Left lobe of liver (tissue), 2 donors: ENCODE measurements at regions not wholly inside any gene's neighbourhood (a gene's known extent, or its start where the extent isn't known, plus 50 kb on each side); places are given as distances from the start of the nearest gene placed in this dataset.
"Not testable (repeated sequence)": the region's sequence is repeated elsewhere in the genome, so short reads cannot be mapped to it uniquely, and the experiment has no call there.

ENCODE experiments used
- ATAC-seq: fragments of 200-7000 bp; cut with Tn5 transposase; one replicate; pipeline ENCODE4 v1.9.1; 2020; ENCODE audit warnings: mild to moderate bottlenecking, moderate library complexity
- DNase-seq: peaks from one replicate; pipeline ENCODE4 v3.0.0-alpha.2; 2020; ENCODE audit warnings: low spot score
- donor health status: DM: no; HTN: no; CAD: no; lungs with moderate emphysema.
- donor health status: DM: no; HTN: yes; CAD: no.

DNA sequence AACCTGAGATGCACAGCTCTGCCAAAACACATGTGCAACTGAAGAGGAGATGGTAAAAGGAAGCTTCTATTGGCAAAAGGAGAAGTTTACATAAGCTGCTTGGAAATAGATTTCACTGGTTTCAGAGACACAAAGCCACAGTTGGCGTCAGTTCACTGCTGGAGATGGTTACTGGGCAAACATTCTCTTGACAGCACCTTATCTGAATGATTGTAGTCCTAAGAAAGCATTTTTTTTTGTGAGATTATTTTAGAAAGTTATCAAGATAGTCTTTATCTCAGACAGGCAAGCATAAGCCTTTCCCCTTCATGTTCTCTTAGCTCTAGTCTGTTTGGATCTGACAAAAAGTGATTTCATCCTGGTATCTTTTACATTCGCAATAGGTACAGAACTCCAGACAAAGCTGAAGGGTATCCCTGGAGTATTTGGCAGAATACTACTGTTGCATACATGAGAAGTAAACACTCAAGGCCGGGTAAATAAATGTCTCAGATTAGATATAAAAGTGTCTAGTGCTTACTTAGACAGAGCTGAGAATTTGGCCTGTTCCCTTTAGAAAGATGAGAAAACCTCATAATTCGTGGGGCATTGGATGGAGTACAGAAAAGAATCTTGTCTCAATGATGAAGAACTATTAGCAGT lies 1668.0 kb upstream of the NUDT12 start:
- ATAC-seq = no peak
- no peak for DNase-seq

DNA sequence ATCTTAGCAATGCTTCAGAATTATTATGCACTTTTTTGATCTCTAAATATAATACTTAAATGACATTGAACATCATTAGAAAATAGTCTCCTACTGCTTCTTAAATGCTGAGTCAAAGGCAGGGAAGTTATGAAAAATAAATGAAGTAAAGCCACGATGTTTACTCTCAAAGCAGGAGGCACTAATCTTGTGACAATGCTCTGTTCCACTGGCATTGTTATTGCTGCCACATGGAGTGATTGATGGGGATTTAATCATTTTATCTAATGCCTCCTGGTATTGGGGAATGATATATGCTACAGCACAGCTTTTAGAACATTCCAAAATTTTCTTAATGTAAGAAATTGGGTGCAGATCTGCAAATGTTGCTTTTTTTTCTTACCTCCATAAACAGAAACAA lies 1655.4 kb upstream of the NUDT12 start:
- ATAC-seq = no peak
- no peak for DNase-seq

- no peak for DNase-seq
- no peak for ATAC-seq
Measured at GRCh38 chr5:105213078-105213477, 1650.5 kb upstream of the NUDT12 start.

DNA sequence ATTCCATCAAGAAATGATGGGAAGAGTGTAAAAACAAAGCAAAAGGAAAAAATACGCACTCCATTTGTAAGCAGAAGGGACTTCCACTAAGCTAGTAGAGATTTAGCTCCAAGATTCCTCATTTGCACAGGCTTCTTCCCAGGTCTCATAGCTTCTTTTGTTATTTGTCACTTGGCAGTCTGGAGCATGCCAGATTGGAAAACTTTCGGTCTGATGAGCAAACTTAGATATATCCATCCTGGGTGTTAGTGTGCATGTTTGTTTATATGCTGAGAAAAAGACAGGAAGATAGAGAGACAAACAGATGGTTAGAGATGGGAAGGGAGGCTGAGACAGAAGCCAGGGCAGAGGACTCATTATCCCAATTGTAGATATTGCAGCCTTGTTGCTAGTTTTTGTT lies 1644.5 kb upstream of the NUDT12 start:
- no peak for ATAC-seq

DNA sequence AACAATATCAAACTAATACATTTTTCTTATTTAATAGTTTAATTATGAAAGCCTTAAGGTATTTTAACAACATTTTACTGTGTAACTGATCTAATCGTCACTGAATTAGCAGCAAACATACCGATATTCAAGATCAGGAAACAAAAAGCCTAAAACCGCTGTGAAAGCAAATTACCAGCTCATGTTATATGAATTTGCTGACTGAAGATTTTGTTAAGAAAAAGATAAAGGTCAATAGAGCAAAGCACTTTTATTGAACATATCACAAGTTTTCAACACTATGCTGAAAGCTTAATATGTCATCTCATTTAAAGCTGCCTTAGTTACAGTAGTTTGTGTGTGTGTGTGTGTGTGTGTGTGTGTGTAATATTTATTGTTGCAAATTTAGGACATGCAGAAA lies 1634.9 kb upstream of the NUDT12 start:
- ATAC-seq = no peak
- DNase-seq = no peak

More for the DNA sequence above, 1644.5 kb upstream of the NUDT12 start:
- no peak for DNase-seq

DNA sequence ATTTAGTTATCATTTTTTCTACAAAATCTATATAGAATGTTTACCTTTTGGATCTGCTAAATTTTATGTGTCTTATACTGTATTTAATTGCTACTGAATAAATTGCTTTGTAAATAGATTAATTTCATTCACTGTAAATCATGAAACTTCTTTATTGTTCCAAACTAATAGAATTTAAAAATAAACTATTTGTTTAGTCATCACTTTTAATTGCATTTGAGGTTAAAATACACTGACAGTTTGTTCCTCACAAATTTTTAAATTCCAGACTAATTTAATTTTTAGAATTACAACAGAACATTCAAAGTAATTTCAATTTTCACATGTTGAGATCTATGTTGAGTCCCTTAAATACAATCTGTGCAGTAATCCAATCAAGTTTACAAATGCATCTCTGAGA lies 1633.2 kb upstream of the NUDT12 start:
- DNase-seq (no peak), ATAC-seq (no peak)

- DNase-seq = no peak
- no peak for ATAC-seq
Measured at GRCh38 chr5:105172918-105173317, 1610.3 kb upstream of the NUDT12 start.

DNA sequence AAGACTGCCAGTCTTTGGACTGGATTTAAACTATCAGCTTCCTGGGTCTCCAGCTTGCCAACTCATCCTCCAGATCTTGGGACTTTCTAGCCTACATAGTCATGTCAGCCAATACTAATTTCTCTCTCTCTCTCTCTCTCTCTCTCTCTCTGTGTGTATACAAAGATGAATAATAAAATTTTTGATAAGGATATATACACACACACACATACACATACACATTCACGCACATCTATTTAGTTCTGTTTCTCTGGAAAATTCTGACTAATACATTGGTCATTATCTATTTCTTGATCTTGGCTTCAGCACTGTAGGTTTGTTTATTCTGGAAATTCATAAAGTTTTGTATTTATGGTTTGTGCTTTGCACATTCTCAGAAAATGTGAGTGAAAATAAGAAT lies 1606.2 kb upstream of the NUDT12 start:
- no peak for DNase-seq
- ATAC-seq = no peak

DNA sequence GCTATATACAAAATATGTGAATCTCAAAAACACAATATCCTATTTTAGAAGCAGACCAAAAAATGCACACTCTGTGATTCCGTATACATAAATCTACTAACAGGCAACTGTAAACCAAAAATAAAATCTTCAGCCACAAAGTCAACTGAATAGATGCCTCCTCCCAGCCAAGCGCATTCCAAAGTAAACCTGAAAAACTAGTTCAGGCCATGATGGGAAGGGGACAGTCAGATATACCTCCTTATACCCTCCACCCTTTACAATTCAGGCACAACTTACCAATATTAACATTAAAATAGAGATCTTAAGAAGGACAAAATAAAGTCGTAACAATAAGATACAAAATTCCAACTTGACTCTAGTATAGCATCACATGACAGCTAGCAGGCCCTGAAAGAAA lies 1604.5 kb upstream of the NUDT12 start:
- no peak for ATAC-seq
- DNase-seq = no peak

DNA sequence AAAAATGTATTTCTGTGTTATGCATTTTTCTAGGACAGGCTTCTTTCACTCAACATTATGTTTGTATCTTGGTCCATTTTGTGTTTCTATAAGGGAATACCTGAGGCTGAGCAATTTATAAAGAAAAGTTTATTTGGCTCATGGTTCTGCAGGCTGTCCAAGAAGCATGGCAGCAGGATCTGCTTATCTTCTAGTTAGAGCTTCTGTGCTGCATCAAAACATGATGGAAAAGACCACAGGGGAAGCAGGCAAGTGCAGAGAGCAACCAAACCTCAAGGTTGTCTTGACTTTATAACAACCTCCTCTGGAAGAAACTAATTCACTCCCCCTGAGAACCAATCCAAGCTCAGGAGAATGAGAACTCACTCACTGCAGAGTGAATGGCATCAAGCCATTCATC lies 1601.0 kb upstream of the NUDT12 start:
- ATAC-seq (no peak), DNase-seq (no peak)

- DNase-seq, ATAC-seq: not testable (repeated sequence)
Measured at GRCh38 chr5:105162557-105162956, 1600.0 kb upstream of the NUDT12 start.

- DNase-seq (no peak), ATAC-seq (no peak)
Measured at GRCh38 chr5:105158526-105158925, 1595.9 kb upstream of the NUDT12 start.

- no peak for DNase-seq
- no peak for ATAC-seq
Measured at GRCh38 chr5:105150323-105150722, 1587.7 kb upstream of the NUDT12 start.

DNA sequence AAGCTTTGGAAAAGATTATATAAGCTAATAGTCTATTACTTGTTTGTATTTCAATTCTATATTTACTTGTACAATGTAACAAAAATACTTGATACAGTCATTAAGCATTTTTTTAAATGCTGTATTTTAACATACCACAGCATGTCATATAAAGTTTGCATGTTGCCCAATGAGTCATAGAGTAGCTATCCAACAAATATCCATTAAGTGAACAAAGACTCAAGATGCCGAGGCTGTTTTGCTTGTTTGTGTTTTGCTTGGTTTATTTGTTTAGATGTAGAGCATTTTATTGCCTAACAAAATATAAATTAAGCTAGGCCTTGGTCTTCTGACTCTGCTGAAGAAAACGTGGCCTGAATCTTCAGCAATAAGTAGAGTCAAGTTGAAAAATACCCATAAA lies 1584.3 kb upstream of the NUDT12 start:
- ATAC-seq (no peak), DNase-seq (no peak)

DNA sequence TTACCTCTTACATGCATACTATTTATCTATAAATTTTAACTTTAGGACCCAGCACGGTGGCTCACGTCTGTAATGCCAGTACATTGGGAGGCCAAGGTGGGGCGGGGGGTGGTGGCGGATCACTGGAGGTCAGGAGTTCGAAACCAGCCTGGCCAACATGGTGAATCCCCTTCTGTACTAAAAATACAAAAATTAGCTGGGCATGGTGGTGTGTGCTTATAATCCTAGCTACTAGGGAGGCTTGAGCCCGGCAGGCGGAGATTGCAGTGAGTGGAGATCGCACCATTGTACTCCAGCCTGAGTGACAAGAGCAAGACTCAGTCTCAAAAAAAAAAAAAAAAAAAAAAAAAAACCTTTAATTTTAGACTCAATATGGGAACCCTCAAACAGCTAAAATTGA lies 1582.6 kb upstream of the NUDT12 start:
- ATAC-seq (no peak), DNase-seq (no peak)

- no peak for DNase-seq
- peak; percentile 61 for ATAC-seq
Measured at GRCh38 chr5:105134328-105134727, 1571.7 kb upstream of the NUDT12 start.

DNA sequence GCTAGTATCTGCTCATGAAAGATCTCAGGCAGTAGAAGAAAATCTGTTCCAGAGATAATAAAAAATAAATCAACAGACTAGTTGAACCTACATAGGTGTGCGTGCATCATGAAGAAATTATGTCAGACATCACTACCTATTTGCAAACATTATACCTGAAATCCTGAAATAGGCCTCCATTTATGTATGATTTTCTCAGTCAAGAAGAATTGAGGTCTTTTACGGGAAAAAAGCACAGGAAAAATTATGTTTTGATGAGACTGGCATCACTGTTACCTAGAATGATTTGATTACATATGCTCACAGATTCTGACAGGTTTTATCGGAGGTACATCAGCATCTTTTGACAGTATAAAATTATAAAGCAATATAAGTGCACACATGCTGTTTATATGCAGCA lies 1570.5 kb upstream of the NUDT12 start:
- DNase-seq (no peak), ATAC-seq (no peak)

DNA sequence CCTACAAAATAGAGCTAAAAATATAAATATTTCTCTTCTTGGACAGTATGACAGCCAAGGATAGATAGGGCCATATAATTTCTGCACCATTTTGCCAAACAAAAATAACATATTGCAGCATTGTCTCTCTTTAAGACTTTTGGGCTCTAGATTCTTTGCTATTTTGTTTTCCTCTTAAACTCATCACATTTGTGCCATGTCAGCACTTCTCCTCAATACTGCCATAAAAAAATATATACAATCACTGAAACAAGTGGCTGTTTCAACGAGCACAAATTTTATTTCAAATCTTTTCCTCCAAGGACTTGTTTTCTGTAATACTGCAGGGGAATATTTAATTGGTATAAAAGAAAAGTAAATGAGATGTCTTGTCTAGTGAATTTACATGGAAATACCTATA lies 1570.0 kb upstream of the NUDT12 start:
- no peak for DNase-seq
- ATAC-seq = no peak

- DNase-seq = no peak
- no peak for ATAC-seq
Measured at GRCh38 chr5:105131045-105131444, 1568.5 kb upstream of the NUDT12 start.

DNA sequence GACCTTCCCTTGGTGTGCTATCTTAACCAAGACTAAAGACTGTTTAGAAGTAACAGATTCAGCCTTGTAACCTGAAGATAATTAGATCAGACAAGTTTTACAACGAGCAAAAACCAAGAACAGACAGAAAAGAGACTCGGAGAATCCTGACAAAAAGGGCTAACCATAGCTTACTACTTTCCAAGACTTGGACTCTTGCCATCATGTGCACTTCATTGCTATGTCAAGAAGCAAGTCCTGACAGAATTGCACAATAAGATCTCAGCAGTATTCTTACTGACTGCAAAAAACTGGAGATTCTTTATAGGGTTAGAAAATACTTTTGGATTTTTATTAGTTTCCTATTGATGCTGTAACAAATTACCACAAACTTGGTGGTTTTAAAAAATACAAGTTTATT lies 1539.0 kb upstream of the NUDT12 start:
- ATAC-seq (no peak), DNase-seq (no peak)

- no peak for ATAC-seq
- DNase-seq = no peak
Measured at GRCh38 chr5:105088961-105089360, 1526.4 kb upstream of the NUDT12 start.

- ATAC-seq (no peak), DNase-seq (no peak)
Measured at GRCh38 chr5:105088102-105088501, 1525.5 kb upstream of the NUDT12 start.

DNA sequence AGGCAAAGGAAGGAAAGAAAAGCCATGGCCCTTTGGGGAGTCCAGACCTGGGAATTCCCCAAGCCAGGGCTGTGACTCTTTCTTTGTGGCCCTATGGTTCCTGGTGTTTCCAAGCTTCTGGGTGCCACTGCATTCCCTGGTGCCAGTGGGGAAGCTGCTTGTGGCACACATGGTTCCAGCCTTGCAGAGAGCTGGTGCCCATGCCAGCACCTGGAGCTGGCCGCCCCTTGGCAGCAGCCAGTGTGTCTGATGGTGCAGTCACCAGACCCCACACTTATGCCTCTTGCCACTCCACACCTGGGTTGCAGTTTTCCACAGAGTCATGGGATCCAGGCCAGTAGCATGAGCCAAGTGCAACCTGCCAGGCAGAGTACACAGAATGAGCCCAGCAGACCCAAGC lies 1495.3 kb upstream of the NUDT12 start:
- DNase-seq (no peak), ATAC-seq (no peak)

- no peak for ATAC-seq
- DNase-seq = no peak
Measured at GRCh38 chr5:105057001-105057436, 1494.4 kb upstream of the NUDT12 start.
